GM12875 (cell line): ENCODE measurements at regions not wholly inside any gene's neighbourhood (a gene's known extent, or its start where the extent isn't known, plus 50 kb on each side); places are given as distances from the start of the nearest gene placed in this dataset.

Experiments
- H3K4me3 ChIP-seq: one replicate; pipeline ENCODE4 v1.5.1; 2011; ENCODE audit warnings: low read depth, low read length, control low read depth
- TF ChIP-seq, protein P1 (sequence below): IDR thresholded peaks from 2 replicates; pipeline ENCODE4 v1.5.1; 2011; ENCODE audit warnings: low read depth, mild to moderate bottlenecking, control low read depth, inconsistent platforms, low read length, moderate library complexity, borderline replicate concordance; ENCODE audit not compliant: insufficient read depth

GRCh38 chr16:86061318-86061695, 162.3 kb downstream of the IRF8 start:
- TF ChIP-seq, protein P1, sequence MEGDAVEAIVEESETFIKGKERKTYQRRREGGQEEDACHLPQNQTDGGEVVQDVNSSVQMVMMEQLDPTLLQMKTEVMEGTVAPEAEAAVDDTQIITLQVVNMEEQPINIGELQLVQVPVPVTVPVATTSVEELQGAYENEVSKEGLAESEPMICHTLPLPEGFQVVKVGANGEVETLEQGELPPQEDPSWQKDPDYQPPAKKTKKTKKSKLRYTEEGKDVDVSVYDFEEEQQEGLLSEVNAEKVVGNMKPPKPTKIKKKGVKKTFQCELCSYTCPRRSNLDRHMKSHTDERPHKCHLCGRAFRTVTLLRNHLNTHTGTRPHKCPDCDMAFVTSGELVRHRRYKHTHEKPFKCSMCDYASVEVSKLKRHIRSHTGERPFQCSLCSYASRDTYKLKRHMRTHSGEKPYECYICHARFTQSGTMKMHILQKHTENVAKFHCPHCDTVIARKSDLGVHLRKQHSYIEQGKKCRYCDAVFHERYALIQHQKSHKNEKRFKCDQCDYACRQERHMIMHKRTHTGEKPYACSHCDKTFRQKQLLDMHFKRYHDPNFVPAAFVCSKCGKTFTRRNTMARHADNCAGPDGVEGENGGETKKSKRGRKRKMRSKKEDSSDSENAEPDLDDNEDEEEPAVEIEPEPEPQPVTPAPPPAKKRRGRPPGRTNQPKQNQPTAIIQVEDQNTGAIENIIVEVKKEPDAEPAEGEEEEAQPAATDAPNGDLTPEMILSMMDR = no peak
- no peak overlapping the region for H3K4me3 ChIP-seq

GRCh38 chr16:86061721-86062120, 162.8 kb downstream of the IRF8 start:
- no peak overlapping the region for H3K4me3 ChIP-seq
- TF ChIP-seq, protein P1 = no peak

DNA sequence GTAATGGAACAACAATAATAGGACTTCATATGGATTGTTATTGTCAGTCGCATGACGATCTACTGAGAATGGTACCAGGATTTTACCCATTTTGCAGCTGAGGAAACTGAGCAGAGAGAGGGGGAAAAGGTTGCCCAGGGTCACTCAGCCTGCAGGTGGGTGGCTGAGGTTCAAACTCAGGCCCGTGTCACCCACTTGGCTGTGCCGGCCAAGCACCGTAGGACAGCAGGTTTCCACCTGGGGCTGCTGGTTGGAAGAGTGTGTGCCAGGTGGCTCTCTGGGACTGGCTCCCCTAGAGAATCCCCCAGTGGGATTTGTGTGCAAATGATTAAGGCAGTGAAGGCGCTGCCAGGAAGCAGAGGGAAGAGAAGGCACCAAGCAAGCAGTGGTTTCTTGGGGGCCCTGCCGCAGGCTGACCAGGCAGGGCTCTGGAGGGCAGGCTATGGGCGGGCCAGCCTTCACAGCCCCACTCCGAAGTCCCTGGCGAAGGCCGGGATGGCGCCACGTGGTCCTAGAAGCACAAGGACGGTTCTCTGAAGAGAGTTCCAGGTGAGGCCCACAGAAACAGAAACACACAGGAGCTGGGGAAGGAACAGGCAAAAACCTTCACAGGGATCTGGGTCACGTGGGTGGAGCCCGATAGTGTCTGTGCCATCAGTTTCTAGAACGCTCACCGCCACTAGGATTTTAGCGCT, 163.5 kb downstream of the IRF8 start:
- no peak overlapping the region for H3K4me3 ChIP-seq
- TF ChIP-seq, protein P1 = no peak

GRCh38 chr16:86063760-86064405, 164.9 kb downstream of the IRF8 start:
- no peak overlapping the region for H3K4me3 ChIP-seq
- TF ChIP-seq, protein P1 = no peak

- TF ChIP-seq, protein P1 = no peak
- H3K4me3 ChIP-seq = no peak overlapping the region
Measured at GRCh38 chr16:86064431-86065250, 165.7 kb downstream of the IRF8 start.

GRCh38 chr16:86065711-86066110, 166.7 kb downstream of the IRF8 start:
- TF ChIP-seq, protein P1 = no peak
- H3K4me3 ChIP-seq = no peak overlapping the region
